PC-9 (cell line): ENCODE measurements at regions not wholly inside any gene's neighbourhood (a gene's known extent, or its start where the extent isn't known, plus 50 kb on each side); places are given as distances from the start of the nearest gene placed in this dataset.

Experiments used
- BruUV-seq: library from RNA; stranded (reverse); fragments of 400-500 nt; replicated peaks from 2 replicates; lab custom pipeline; 2021; lab: Mats Ljungman, UMichigan
- CTCF ChIA-PET: fragments of 300-600 bp; sonication (Branson Sonifier 250); formaldehyde crosslinking; loops from one replicate; lab custom pipeline; 2022; ENCODE audit warnings: antibody characterized with exemption; lab: Charles Lee
- POLR2A ChIA-PET: fragments of 300-600 bp; sonication (Branson Sonifier 250); formaldehyde crosslinking; loops from one replicate; lab custom pipeline; 2022; ENCODE audit warnings: antibody characterized with exemption; ENCODE audit not compliant: unreplicated experiment; lab: Charles Lee
- DNase-seq, 2 experiments: peaks; one replicate each; pipeline versions ENCODE4 v3.0.0 to v3.0.0-alpha.2; 2015 to 2022; ENCODE audit warnings: mixed read lengths in 1 of 2
- H2AFZ ChIP-seq: fragments of 200-600 bp; sonication (generic); 2 replicates; pipeline ENCODE4 v1.8.1; 2017; ENCODE audit warnings: antibody characterized with exemption
- H3F3A ChIP-seq: fragments of 200-600 bp; sonication (generic); 2 replicates; pipeline ENCODE4 v1.8.1; 2017; ENCODE audit warnings: antibody characterized with exemption, mild to moderate bottlenecking, low read depth; ENCODE audit not compliant: insufficient read depth
- H3K27ac ChIP-seq: fragments of 200-600 bp; sonication (generic); 2 replicates; pipeline ENCODE4 v1.6.1; 2016; ENCODE audit warnings: mixed run types
- H3K27me3 ChIP-seq: fragments of 200-600 bp; sonication (generic); 2 replicates; pipeline ENCODE4 v1.6.1; 2016; ENCODE audit warnings: low read depth, mixed run types; ENCODE audit not compliant: insufficient read depth
- H3K36me3 ChIP-seq: fragments of 200-600 bp; sonication (generic); 2 replicates; pipeline ENCODE4 v1.6.1; 2016; ENCODE audit warnings: low read depth, mixed run types
- H3K4me1 ChIP-seq: fragments of 200-600 bp; sonication (generic); replicated peaks from 2 replicates; pipeline ENCODE4 v1.6.1; 2016; ENCODE audit warnings: mixed run types; ENCODE audit not compliant: insufficient read depth
- H3K4me2 ChIP-seq: fragments of 200-600 bp; sonication (generic); 2 replicates; pipeline ENCODE4 v1.6.1; 2017; ENCODE audit warnings: mixed run types
- H3K4me3 ChIP-seq: fragments of 200-600 bp; sonication (generic); 2 replicates; pipeline ENCODE4 v1.6.1; 2016; ENCODE audit warnings: mixed run types
- H3K79me2 ChIP-seq: fragments of 200-600 bp; sonication (generic); 2 replicates; pipeline ENCODE4 v1.6.1; 2017; ENCODE audit warnings: low read depth, mixed run types
- H3K9me2 ChIP-seq: fragments of 200-600 bp; sonication (generic); 2 replicates; pipeline ENCODE4 v1.8.1; 2017; ENCODE audit warnings: mild to moderate bottlenecking; ENCODE audit not compliant: insufficient read depth
- H3K9me3 ChIP-seq: fragments of 200-600 bp; sonication (generic); 2 replicates; pipeline ENCODE4 v1.8.1; 2016; ENCODE audit warnings: low read depth; ENCODE audit not compliant: insufficient read depth
- H4K20me1 ChIP-seq: fragments of 200-600 bp; sonication (generic); 2 replicates; pipeline ENCODE4 v1.8.1; 2017; ENCODE audit not compliant: insufficient read depth
- CTCF ChIP-seq: fragments of 200-600 bp; sonication (generic); conservative IDR thresholded peaks from 2 replicates; pipeline ENCODE4 v1.6.1; 2017; ENCODE audit warnings: mixed run types, antibody characterized with exemption, mild to moderate bottlenecking, moderate library complexity
- EZH2 ChIP-seq: fragments of 200-600 bp; sonication (generic); IDR thresholded peaks from 2 replicates; pipeline ENCODE4 v1.8.0; 2017; ENCODE audit warnings: antibody characterized with exemption, low read depth
- intact Hi-C: fragments of 100-400 bp; cut with micrococcal nuclease; formaldehyde crosslinking; loops from one replicate; pipeline ENCODE4 v1.10.0; 2022; ENCODE audit not compliant: unreplicated experiment

GRCh38 chr19:32124585-32124984 is 220.8 kb upstream of the ZNF507 start:
- Histone ChIP-seq H3K9me2 (no peaks in the 10 kb centered on the region), H3K27me3 (peaks cover 47% of the 10 kb centered on the region), H3K9me3 (no peaks in the 10 kb centered on the region), H3K79me2 (no peaks in the 10 kb centered on the region), H3K36me3 (no peaks in the 10 kb centered on the region), H4K20me1 (no peaks in the 10 kb centered on the region), H3F3A (no peaks in the 10 kb centered on the region), H3K27ac (no peak overlapping the region), H2AFZ (no peak overlapping the region), H3K4me1 (no peaks in the 10 kb centered on the region), H3K4me3 (no peak overlapping the region), H3K4me2 (no peak overlapping the region)
- intact Hi-C loops, result no loop called here
- CTCF ChIA-PET, result no interaction called here
- POLR2A ChIA-PET, result no interaction called here
- TF ChIP-seq CTCF (no peak), EZH2 (no peak)
- no TSS peak for BruUV-seq
- DNase-seq, result no peak

DNA sequence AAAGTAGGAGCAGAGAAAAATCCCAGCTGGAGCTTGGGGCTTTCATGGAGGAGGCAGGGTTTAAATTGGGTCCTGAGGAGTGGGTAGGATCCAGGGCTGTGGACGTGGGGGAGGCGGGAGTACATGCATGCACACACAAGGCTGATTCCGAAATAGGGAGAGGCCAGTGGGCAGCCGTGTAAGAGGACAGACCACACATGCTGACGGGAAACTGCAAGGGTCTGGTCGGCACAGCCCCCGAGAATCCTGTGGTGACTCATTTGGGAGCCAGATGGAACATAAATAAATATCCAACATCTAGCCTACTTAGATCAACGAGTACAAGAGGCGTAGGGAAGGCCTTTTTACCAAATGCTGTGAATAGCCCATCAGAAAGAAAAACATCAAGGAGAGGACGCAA is 216.3 kb upstream of the ZNF507 start:
- H3K4me3 ChIP-seq, result no peak overlapping the region
- H3F3A ChIP-seq, result no peaks in the 10 kb centered on the region
- TF ChIP-seq EZH2 (no peak), CTCF (no peak)
- peaks cover 42% of the 10 kb centered on the region for H3K27me3 ChIP-seq
- intact Hi-C loops, result no loop called here
- H3K79me2 ChIP-seq, result no peaks in the 10 kb centered on the region
- ChIA-PET POLR2A (no interaction called here), CTCF (no interaction called here)
- H3K4me2 ChIP-seq, result no peak overlapping the region
- no TSS peak for BruUV-seq
- no peaks in the 10 kb centered on the region for H3K4me1 ChIP-seq
- H2AFZ ChIP-seq, result no peak overlapping the region
- H3K9me3 ChIP-seq, result no peaks in the 10 kb centered on the region
- no peaks in the 10 kb centered on the region for H3K36me3 ChIP-seq
- DNase-seq, result no peak
- H3K27ac ChIP-seq, result no peak overlapping the region
- H3K9me2 ChIP-seq, result no peaks in the 10 kb centered on the region
- no peaks in the 10 kb centered on the region for H4K20me1 ChIP-seq

- ChIA-PET POLR2A (no interaction called here), CTCF (no interaction called here)
- H3K36me3 ChIP-seq, result no peaks in the 10 kb centered on the region
- no peak overlapping the region for H2AFZ ChIP-seq
- peaks cover 32% of the 10 kb centered on the region for H3K27me3 ChIP-seq
- intact Hi-C loops, result no loop called here
- no peaks in the 10 kb centered on the region for H3K9me3 ChIP-seq
- no peak overlapping the region for H3K4me2 ChIP-seq
- H3K9me2 ChIP-seq, result no peaks in the 10 kb centered on the region
- no peaks in the 10 kb centered on the region for H4K20me1 ChIP-seq
- H3K4me1 ChIP-seq, result no peaks in the 10 kb centered on the region
- no peaks in the 10 kb centered on the region for H3F3A ChIP-seq
- no peak overlapping the region for H3K27ac ChIP-seq
- no TSS peak for BruUV-seq
- H3K79me2 ChIP-seq, result no peaks in the 10 kb centered on the region
- H3K4me3 ChIP-seq, result no peak overlapping the region
- TF ChIP-seq EZH2 (no peak), CTCF (no peak)
- no peak for DNase-seq
Observed at GRCh38 chr19:32130332-32130731, 215.1 kb upstream of the ZNF507 start.
